Liver (tissue), 8 donors: ENCODE measurements at regions not wholly inside any gene's neighbourhood (a gene's known extent, or its start where the extent isn't known, plus 50 kb on each side); places are given as distances from the start of the nearest gene placed in this dataset.

ENCODE experiments used
- DNase-seq: peaks from one replicate; pipeline ENCODE4 v3.0.0-alpha.2; 2017; ENCODE audit warnings: low spot score
- H3K27ac ChIP-seq, 2 donors: one replicate each; pipeline ENCODE4 v1.7.0; 2013; ENCODE audit warnings: inconsistent platforms in 2 of 2, low read length in 2 of 2, control low read depth in 1 of 2, low read depth in 1 of 2, mild to moderate bottlenecking in 1 of 2
- H3K27me3 ChIP-seq, 4 donors: one replicate each; pipeline versions ENCODE4 v1.6.1 to v1.7.0; 2013; ENCODE audit warnings: low read length in 3 of 4, inconsistent platforms in 1 of 4, mild to moderate bottlenecking in 1 of 4, moderate library complexity in 1 of 4; ENCODE audit not compliant: control insufficient read depth in 4 of 4, insufficient read depth in 4 of 4
- H3K36me3 ChIP-seq, 4 donors: one replicate each; pipeline versions ENCODE4 v1.6.1 to v1.7.0; 2013; ENCODE audit warnings: low read length in 3 of 4, mild to moderate bottlenecking in 3 of 4, low read depth in 1 of 4, moderate library complexity in 1 of 4; ENCODE audit not compliant: control insufficient read depth in 4 of 4, insufficient read depth in 3 of 4
- H3K4me1 ChIP-seq, 4 donors: one replicate each; pipeline versions ENCODE4 v1.6.1 to v1.7.0; 2013; ENCODE audit warnings: low read length in 3 of 4, mild to moderate bottlenecking in 3 of 4, moderate library complexity in 1 of 4; ENCODE audit not compliant: control insufficient read depth in 4 of 4, insufficient read depth in 4 of 4
- H3K4me3 ChIP-seq, 3 donors: one replicate each; pipeline versions ENCODE4 v1.6.1 to v1.7.0; 2013; ENCODE audit warnings: low read length in 3 of 3, control low read depth in 1 of 3, low read depth in 1 of 3, mild to moderate bottlenecking in 1 of 3
- H3K9ac ChIP-seq, 2 donors: one replicate each; pipeline ENCODE4 v1.7.0; 2013; ENCODE audit warnings: low read length in 2 of 2, mild to moderate bottlenecking in 2 of 2, moderate library complexity in 2 of 2, control low read depth in 1 of 2, low read depth in 1 of 2
- H3K9me3 ChIP-seq, 4 donors: one replicate each; pipeline versions ENCODE4 v1.6.1 to v1.7.0; 2013; ENCODE audit warnings: low read length in 3 of 4; ENCODE audit not compliant: control insufficient read depth in 4 of 4
- ATF3 ChIP-seq: IDR thresholded peaks from 2 replicates; pipeline ENCODE4 v1.6.1; 2016; ENCODE audit warnings: antibody characterized with exemption
- CTCF ChIP-seq: fragments of 150-350 bp; IDR thresholded peaks from 2 replicates; pipeline ENCODE4 v1.5.1; 2017; ENCODE audit warnings: improper control_type of control experiment, low read depth, low read length; ENCODE audit not compliant: missing input control
- EGR1 ChIP-seq, 2 donors: IDR thresholded peaks; 2 replicates each; pipeline ENCODE4 v1.6.1; 2016 to 2018; ENCODE audit warnings: antibody characterized with exemption in 2 of 2, low read depth in 2 of 2
- FOXA1 ChIP-seq: IDR thresholded peaks from 2 replicates; pipeline ENCODE4 v1.6.1; 2016; ENCODE audit warnings: antibody characterized with exemption
- FOXA2 ChIP-seq: IDR thresholded peaks from 2 replicates; pipeline ENCODE4 v1.6.1; 2016; ENCODE audit warnings: antibody characterized with exemption
- GABPA ChIP-seq, 2 donors: IDR thresholded peaks in 1 of 2; conservative IDR thresholded peaks in 1 of 2; 2 replicates each; pipeline ENCODE4 v1.6.1; 2016; ENCODE audit warnings: antibody characterized with exemption in 2 of 2, mild to moderate bottlenecking in 1 of 2, moderate library complexity in 1 of 2
- HNF4A ChIP-seq, 2 donors: conservative IDR thresholded peaks; 2 replicates each; pipeline ENCODE4 v1.6.1; 2016; ENCODE audit warnings: antibody characterized with exemption in 2 of 2, mild to moderate bottlenecking in 2 of 2
- HNF4G ChIP-seq: IDR thresholded peaks from 2 replicates; pipeline ENCODE4 v1.6.1; 2016; ENCODE audit warnings: antibody characterized with exemption
- MAX ChIP-seq: IDR thresholded peaks from 2 replicates; pipeline ENCODE4 v1.6.1; 2016; ENCODE audit warnings: antibody characterized with exemption
- NR2F2 ChIP-seq: IDR thresholded peaks from 2 replicates; pipeline ENCODE4 v1.6.1; 2016; ENCODE audit warnings: antibody characterized with exemption
- RAD21 ChIP-seq, 2 donors: IDR thresholded peaks; 2 replicates each; pipeline ENCODE4 v1.6.1; 2016; ENCODE audit warnings: antibody characterized with exemption in 2 of 2, mild to moderate bottlenecking in 2 of 2
- REST ChIP-seq: IDR thresholded peaks from 2 replicates; pipeline ENCODE4 v1.6.1; 2016; ENCODE audit warnings: antibody characterized with exemption, mild to moderate bottlenecking
- SP1 ChIP-seq: IDR thresholded peaks from 2 replicates; pipeline ENCODE4 v1.6.1; 2018; ENCODE audit warnings: antibody characterized with exemption, mild to moderate bottlenecking
- TAF1 ChIP-seq: conservative IDR thresholded peaks from 2 replicates; pipeline ENCODE4 v1.6.1; 2016; ENCODE audit warnings: antibody characterized with exemption, mild to moderate bottlenecking
- YY1 ChIP-seq: IDR thresholded peaks from 2 replicates; pipeline ENCODE4 v1.6.1; 2016; ENCODE audit warnings: antibody characterized with exemption, mild to moderate bottlenecking
- ZBTB33 ChIP-seq: IDR thresholded peaks from 2 replicates; pipeline ENCODE4 v1.6.1; 2016; ENCODE audit warnings: antibody characterized with exemption
- WGBS: extraction: QIAGEN DNeasy Blood & Tissue Kit; methylation state at CpG from one replicate; pipeline ENCODE4 v1.1.7; 2013; 5-methylcytosine and 5-hydroxymethylcytosine counted together
- donor health status: healthy.
- donor health status: healthy.
- donor health status: healthy.
- donor health status: healthy.
- donor health status: healthy.

- TF ChIP-seq FOXA2 (no peak), TAF1 (no peak), HNF4A (conservative IDR thresholded peaks at IDR 0.05) (no peak)
- Histone ChIP-seq H3K36me3 (no peaks in the 10 kb centered on the region), H3K9me3 (no peaks in the 10 kb centered on the region), H3K27ac (no peak overlapping the region), H3K9ac (no peak overlapping the region), H3K27me3 (peaks cover 0 to 4% (median 0%) of the 10 kb centered on the region in 4 donors), H3K4me1 (no peaks in the 10 kb centered on the region), H3K4me3 (no peak overlapping the region)
- no peak for DNase-seq
These were observed 145.6 kb upstream of the NPY start for GRCh38 chr7:24138343-24138742.

GRCh38 chr7:24140001-24140400 lies 144.0 kb upstream of the NPY start:
- no peak overlapping the region for H3K27ac ChIP-seq
- no peak overlapping the region for H3K4me3 ChIP-seq
- WGBS, result 70% methylated on average over 4 of the region's 4 CpGs
- H3K27me3 ChIP-seq, result peaks cover 0 to 4% (median 0%) of the 10 kb centered on the region in 4 donors
- H3K4me1 ChIP-seq, result no peaks in the 10 kb centered on the region
- H3K9me3 ChIP-seq, result no peaks in the 10 kb centered on the region
- no peak for DNase-seq
- no peak overlapping the region for H3K9ac ChIP-seq
- no peaks in the 10 kb centered on the region for H3K36me3 ChIP-seq
- no peak for TF ChIP-seq CTCF
- no peak for TF ChIP-seq FOXA1
- TF ChIP-seq HNF4A (conservative IDR thresholded peaks at IDR 0.05), result no peak
- no peak for TF ChIP-seq RAD21 (IDR thresholded peaks at IDR 0.05)
- no peak for TF ChIP-seq YY1
- TF ChIP-seq REST, result no peak
- no peak for TF ChIP-seq TAF1
- no peak for TF ChIP-seq NR2F2
- no peak for TF ChIP-seq MAX
- TF ChIP-seq ATF3, result no peak
- TF ChIP-seq GABPA (IDR thresholded peaks at IDR 0.05 in 1 of 2, conservative IDR thresholded peaks at IDR 0.05 in 1 of 2), result no peak
- TF ChIP-seq SP1, result no peak
- TF ChIP-seq ZBTB33, result no peak
- no peak for TF ChIP-seq HNF4G
- no peak for TF ChIP-seq EGR1 (IDR thresholded peaks at IDR 0.05; ENCODE audit: low read depth in 2 of 2)
